Mucosa of descending colon (tissue), 3 donors: ENCODE measurements at regions not wholly inside any gene's neighbourhood (a gene's known extent, or its start where the extent isn't known, plus 50 kb on each side); places are given as distances from the start of the nearest gene placed in this dataset.

Experiments used
- ATAC-seq: fragments of 200-7000 bp; cut with Tn5 transposase; one replicate; pipeline ENCODE4 v1.9.1; 2020; ENCODE audit warnings: mild to moderate bottlenecking, moderate library complexity
- DNase-seq, 3 donors: peaks; one replicate each; pipeline ENCODE4 v3.0.0-alpha.2; 2020
- H3K36me3 ChIP-seq: fragments of 200-600 bp; one replicate; pipeline ENCODE4 v1.8.0; 2021; ENCODE audit warnings: low read depth, mild to moderate bottlenecking
- H3K4me1 ChIP-seq: fragments of 200-600 bp; one replicate; pipeline ENCODE4 v1.8.0; 2021; ENCODE audit warnings: low read depth, mild to moderate bottlenecking
- H3K4me3 ChIP-seq: fragments of 200-600 bp; one replicate; pipeline ENCODE4 v1.8.0; 2021; ENCODE audit warnings: mild to moderate bottlenecking
- H3K9me3 ChIP-seq: fragments of 200-600 bp; one replicate; pipeline ENCODE4 v1.8.0; 2021; ENCODE audit warnings: mild to moderate bottlenecking
- CTCF ChIP-seq: fragments of 200-600 bp; IDR thresholded peaks from one replicate; pipeline ENCODE4 v1.8.0; 2022; ENCODE audit warnings: antibody characterized with exemption, mild to moderate bottlenecking
- intact Hi-C, 2 donors: fragments of 100-400 bp; cut with DNase I in 1 of 2; cut with micrococcal nuclease in 1 of 2; formaldehyde crosslinking; loops; one replicate each; pipeline versions ENCODE4 v1.11.0 to v1.11.1; 2022; cut with DNase I, micrococcal nuclease
- donor health status: DM: no; HTN: no; CAD: no; lungs with moderate emphysema.
- donor health status: DM: no; HTN: no; CAD: no.
- donor health status: DM: no; HTN: yes; CAD: no.

GRCh38 chrX:30939928-30940327 lies 50.9 kb upstream of the TAB3 start:
- H3K9me3 ChIP-seq, result no peaks in the 10 kb centered on the region
- no peak overlapping the region for H3K4me3 ChIP-seq
- ATAC-seq, result peak; percentile 91
- intact Hi-C loops, result no loop called here
- DNase-seq, result peak in 1 of 3 donors; percentile 28
- no peaks in the 10 kb centered on the region for H3K36me3 ChIP-seq
- TF ChIP-seq CTCF, result no peak
- peaks cover 4% of the 10 kb centered on the region for H3K4me1 ChIP-seq
